ENCODE measurements at regions not wholly inside any gene's neighbourhood (a gene's known extent, or its start where the extent isn't known, plus 50 kb on each side); places are given as distances from the start of the nearest gene placed in this dataset.

DNA sequence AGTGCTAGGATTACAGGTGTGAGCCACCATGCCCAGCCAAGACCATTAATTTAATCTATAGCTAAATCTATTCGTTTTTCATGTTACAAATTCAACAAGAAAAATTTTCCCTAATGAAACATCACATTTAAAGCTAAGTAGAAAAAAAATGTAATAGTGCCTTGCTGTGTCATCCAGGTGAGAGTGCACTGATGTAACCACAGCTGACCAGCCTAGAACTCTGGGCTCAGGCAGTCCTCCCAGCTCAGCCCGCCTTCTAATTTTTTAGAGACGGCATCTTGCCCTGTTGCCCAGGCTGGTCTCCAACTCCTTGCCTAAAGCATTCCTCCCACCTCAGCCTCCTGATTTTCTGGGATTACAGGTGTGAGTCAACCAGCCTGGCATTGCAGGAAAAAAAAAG lies 109.0 kb downstream of the PPIAL4G start:
- TF ChIP-seq, protein P1, sequence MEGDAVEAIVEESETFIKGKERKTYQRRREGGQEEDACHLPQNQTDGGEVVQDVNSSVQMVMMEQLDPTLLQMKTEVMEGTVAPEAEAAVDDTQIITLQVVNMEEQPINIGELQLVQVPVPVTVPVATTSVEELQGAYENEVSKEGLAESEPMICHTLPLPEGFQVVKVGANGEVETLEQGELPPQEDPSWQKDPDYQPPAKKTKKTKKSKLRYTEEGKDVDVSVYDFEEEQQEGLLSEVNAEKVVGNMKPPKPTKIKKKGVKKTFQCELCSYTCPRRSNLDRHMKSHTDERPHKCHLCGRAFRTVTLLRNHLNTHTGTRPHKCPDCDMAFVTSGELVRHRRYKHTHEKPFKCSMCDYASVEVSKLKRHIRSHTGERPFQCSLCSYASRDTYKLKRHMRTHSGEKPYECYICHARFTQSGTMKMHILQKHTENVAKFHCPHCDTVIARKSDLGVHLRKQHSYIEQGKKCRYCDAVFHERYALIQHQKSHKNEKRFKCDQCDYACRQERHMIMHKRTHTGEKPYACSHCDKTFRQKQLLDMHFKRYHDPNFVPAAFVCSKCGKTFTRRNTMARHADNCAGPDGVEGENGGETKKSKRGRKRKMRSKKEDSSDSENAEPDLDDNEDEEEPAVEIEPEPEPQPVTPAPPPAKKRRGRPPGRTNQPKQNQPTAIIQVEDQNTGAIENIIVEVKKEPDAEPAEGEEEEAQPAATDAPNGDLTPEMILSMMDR (IDR thresholded peaks at IDR 0.05): no peak

DNA sequence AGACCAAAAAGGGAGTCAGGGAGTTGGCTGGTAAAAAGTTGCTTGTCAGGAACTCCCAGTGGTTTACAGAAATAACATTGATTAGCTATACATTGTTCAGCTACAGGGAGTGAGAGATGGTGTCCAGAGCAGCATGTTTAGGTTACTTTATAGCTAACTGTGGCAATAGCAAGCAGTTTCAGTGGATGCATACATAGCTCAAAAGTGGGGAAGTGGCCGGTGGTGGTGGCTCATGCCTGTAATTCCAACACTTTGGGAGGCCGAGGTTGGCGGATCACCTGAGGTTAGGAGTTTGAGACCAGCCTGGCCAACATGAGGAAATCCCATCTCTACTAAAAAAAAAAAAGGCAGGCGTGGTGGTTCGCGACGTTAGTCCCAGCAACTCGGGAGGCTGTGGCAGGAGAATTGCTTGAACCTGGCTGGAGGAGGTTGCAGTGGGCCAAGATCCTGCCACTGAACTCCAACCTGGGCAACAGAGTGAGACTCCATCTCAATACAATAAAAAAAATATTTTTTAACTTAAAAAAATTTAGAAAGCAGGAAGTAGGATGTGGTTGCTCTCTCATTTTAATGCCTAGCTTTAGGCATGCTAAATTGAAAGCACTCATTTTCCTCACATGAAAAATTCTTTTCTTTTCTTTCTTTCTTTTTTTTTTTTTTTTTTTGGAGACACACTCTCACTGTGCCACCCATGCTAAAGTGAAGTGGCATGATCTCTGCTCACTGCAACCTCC lies 109.7 kb downstream of the PPIAL4G start:
- TF ChIP-seq, protein P1 (IDR thresholded peaks at IDR 0.05): no peak

DNA sequence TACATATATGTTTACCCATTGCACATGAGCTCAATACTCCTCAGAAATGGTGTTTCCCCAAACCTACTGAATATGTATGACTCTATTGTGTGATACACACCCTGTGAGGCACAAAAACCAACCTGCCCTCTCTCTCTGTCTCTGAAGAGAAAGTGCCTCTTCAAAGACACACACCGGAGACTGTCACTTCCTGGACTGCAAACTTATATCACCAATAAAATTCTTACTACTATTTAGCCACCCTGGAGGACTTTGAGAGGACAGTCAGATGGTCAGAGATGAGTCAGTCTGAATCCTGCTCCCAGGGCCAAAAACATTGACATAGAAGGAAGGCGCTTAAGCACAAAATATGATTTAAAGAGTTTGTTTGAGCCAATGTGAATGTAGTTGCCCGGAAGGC lies 110.4 kb downstream of the PPIAL4G start:
- TF ChIP-seq, protein P1 (IDR thresholded peaks at IDR 0.05): no peak

GRCh38 chr1:148371551-148371994 lies 111.5 kb downstream of the PPIAL4G start:
- TF ChIP-seq, protein P1 (IDR thresholded peaks at IDR 0.05): peak; percentile 89

DNA sequence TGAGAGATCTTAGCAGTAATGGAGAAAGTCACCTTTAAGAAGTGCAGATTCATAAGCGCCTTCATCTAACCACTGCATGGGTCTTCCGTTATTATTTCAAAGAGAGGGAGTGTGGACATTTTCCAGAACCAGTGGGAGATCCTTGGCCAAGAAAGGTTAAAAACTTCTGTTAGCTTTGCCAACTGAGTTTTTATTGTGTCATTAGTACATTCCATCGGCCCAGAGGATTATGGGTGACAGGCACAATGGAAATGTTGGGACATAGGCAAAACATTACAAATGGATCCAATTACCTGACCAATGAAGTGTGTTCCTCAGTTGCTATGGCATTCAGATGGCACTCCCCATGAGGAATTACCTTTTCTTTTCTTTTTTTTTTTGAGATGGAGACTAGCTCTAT lies 115.5 kb downstream of the PPIAL4G start:
- TF ChIP-seq, protein P1 (IDR thresholded peaks at IDR 0.05): no peak

DNA sequence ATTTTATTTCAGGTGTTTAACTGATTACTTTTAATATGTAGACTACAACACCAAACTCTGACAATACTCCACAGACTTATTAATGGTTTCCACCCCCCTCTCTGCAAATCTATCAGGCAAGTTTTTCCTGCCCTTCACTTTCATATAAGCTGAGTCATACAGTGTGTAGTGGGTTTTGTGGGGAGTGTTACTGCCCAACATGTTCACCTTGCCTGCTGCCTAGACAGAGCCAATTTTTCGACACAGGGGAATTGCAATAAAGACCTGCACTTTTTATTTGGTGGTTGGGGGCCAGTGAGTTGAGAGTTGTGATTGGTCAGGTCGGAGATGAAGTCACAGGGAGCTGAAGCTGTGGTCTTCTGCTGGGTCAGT lies 119.7 kb downstream of the PPIAL4G start:
- TF ChIP-seq, protein P1 (IDR thresholded peaks at IDR 0.05): no peak

DNA sequence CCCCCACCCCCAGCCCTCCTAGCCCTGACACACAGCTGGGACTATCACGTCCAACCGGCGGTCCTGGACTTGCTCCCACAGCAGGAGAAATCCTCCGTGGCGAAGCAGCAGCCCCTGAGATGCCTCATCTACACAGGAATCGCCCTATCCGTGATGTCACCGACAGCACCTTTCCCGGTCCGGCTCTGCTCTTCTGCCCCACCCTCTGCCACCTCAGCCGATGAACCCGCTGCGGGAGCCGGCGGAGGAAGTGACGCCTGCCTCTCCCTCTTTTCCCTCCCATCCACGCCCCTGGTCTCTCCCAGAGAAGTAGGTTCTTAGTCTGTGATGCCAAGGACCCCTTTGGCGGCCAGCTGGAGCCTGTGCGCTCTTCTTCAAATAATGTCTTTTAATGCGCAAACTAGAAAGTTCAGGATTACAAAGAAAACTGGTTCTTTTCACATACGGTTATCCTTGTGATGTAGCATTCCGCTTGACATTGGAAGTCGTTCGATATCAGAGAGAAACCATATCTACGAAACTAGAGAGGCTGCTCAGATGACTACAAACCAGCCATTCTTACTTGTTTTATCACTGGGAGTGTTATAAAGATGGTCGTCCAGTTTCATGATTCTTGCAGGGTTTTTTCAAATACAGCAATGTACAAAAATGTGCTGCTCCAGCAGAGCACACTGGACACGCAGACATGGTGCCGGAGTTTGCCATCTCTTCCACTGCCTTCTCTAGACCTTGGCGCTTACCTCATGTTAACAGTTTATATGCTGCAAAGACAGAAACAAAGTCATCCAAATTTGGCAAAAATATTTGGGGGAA lies 120.3 kb downstream of the PPIAL4G start:
- TF ChIP-seq, protein P1 (IDR thresholded peaks at IDR 0.05): no peak

Data from LNCAP (cell line).